Panc1 (cell line): ENCODE measurements at regions not wholly inside any gene's neighbourhood (a gene's known extent, or its start where the extent isn't known, plus 50 kb on each side); places are given as distances from the start of the nearest gene placed in this dataset.

Experiments used
- POLR2AphosphoS5 ChIP-seq: IDR thresholded peaks from 2 replicates; pipeline ENCODE4 v1.6.1; 2012; ENCODE audit warnings: mild to moderate bottlenecking, low read depth, low read length, moderate library complexity
- TCF7L2 ChIP-seq: IDR thresholded peaks from 2 replicates; pipeline ENCODE4 v1.6.1; 2011; ENCODE audit warnings: mild to moderate bottlenecking, low read depth, low read length, inconsistent platforms
- TF ChIP-seq, protein P1 (sequence below): fragments of 450-650 bp; IDR thresholded peaks from 2 replicates; pipeline ENCODE4 v1.5.1; 2017; ENCODE audit warnings: mild to moderate bottlenecking
- TF ChIP-seq, protein P2 (sequence below), 2 experiments: IDR thresholded peaks; 2 replicates each; pipeline ENCODE4 v1.6.1; 2011 to 2012; ENCODE audit warnings: low read depth in 2 of 2, control low read depth in 1 of 2, low read length in 1 of 2, mild to moderate bottlenecking in 1 of 2, moderate library complexity in 1 of 2; ENCODE audit not compliant: insufficient read depth in 1 of 2

GRCh38 chr2:239760596-239760995 lies 264.5 kb downstream of the NDUFA10 start:
- TF ChIP-seq, protein P1, sequence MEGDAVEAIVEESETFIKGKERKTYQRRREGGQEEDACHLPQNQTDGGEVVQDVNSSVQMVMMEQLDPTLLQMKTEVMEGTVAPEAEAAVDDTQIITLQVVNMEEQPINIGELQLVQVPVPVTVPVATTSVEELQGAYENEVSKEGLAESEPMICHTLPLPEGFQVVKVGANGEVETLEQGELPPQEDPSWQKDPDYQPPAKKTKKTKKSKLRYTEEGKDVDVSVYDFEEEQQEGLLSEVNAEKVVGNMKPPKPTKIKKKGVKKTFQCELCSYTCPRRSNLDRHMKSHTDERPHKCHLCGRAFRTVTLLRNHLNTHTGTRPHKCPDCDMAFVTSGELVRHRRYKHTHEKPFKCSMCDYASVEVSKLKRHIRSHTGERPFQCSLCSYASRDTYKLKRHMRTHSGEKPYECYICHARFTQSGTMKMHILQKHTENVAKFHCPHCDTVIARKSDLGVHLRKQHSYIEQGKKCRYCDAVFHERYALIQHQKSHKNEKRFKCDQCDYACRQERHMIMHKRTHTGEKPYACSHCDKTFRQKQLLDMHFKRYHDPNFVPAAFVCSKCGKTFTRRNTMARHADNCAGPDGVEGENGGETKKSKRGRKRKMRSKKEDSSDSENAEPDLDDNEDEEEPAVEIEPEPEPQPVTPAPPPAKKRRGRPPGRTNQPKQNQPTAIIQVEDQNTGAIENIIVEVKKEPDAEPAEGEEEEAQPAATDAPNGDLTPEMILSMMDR, result no peak
- TF ChIP-seq, protein P2, sequence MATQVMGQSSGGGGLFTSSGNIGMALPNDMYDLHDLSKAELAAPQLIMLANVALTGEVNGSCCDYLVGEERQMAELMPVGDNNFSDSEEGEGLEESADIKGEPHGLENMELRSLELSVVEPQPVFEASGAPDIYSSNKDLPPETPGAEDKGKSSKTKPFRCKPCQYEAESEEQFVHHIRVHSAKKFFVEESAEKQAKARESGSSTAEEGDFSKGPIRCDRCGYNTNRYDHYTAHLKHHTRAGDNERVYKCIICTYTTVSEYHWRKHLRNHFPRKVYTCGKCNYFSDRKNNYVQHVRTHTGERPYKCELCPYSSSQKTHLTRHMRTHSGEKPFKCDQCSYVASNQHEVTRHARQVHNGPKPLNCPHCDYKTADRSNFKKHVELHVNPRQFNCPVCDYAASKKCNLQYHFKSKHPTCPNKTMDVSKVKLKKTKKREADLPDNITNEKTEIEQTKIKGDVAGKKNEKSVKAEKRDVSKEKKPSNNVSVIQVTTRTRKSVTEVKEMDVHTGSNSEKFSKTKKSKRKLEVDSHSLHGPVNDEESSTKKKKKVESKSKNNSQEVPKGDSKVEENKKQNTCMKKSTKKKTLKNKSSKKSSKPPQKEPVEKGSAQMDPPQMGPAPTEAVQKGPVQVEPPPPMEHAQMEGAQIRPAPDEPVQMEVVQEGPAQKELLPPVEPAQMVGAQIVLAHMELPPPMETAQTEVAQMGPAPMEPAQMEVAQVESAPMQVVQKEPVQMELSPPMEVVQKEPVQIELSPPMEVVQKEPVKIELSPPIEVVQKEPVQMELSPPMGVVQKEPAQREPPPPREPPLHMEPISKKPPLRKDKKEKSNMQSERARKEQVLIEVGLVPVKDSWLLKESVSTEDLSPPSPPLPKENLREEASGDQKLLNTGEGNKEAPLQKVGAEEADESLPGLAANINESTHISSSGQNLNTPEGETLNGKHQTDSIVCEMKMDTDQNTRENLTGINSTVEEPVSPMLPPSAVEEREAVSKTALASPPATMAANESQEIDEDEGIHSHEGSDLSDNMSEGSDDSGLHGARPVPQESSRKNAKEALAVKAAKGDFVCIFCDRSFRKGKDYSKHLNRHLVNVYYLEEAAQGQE (IDR thresholded peaks at IDR 0.05; ENCODE audit: insufficient read depth in 1 of 2, low read depth in 2 of 2, low read length in 1 of 2), result no peak
- TF ChIP-seq POLR2AphosphoS5 (no peak), TCF7L2 (no peak)
